Uterus (tissue), 2 donors: ENCODE measurements at regions not wholly inside any gene's neighbourhood (a gene's known extent, or its start where the extent isn't known, plus 50 kb on each side); places are given as distances from the start of the nearest gene placed in this dataset.

Experiments used
- CTCF ChIP-seq, 4 experiments: fragments of 200-600 bp in 2 of 4; fragments of 450-650 bp in 2 of 4; sonication (generic) in 2 of 4; IDR thresholded peaks; one replicate each; pipeline ENCODE4 v1.5.1; 2016 to 2019; ENCODE audit warnings: antibody characterized with exemption in 4 of 4, mild to moderate bottlenecking in 2 of 4, moderate library complexity in 1 of 4
- POLR2A ChIP-seq, 2 donors: fragments of 450-650 bp; IDR thresholded peaks; one replicate each; pipeline ENCODE4 v1.6.1; 2016; ENCODE audit warnings: antibody characterized with exemption in 2 of 2, mild to moderate bottlenecking in 1 of 2, moderate library complexity in 1 of 2

GRCh38 chr3:147256739-147257138 lies 149.6 kb downstream of the ZIC4 start:
- TF ChIP-seq CTCF (IDR thresholded peaks at IDR 0.05), result no peak
- TF ChIP-seq POLR2A (IDR thresholded peaks at IDR 0.05), result no peak
